Trophoblast cell (in vitro differentiated cells and primary cell): ENCODE measurements at regions not wholly inside any gene's neighbourhood (a gene's known extent, or its start where the extent isn't known, plus 50 kb on each side); places are given as distances from the start of the nearest gene placed in this dataset.

Experiments used
- DNase-seq, 2 donors: peaks; one replicate each; pipeline ENCODE4 v3.0.0-alpha.2; 2016
- H2AFZ ChIP-seq: 2 replicates; pipeline ENCODE4 v1.6.1; 2013; ENCODE audit warnings: low read length, moderate library complexity, mild to moderate bottlenecking; ENCODE audit not compliant: insufficient read depth, poor library complexity
- H2AK5ac ChIP-seq: 2 replicates; pipeline ENCODE4 v1.6.1; 2013; ENCODE audit warnings: mild to moderate bottlenecking, low read length
- H2BK120ac ChIP-seq: 2 replicates; pipeline ENCODE4 v1.6.1; 2013; ENCODE audit warnings: low read length, mild to moderate bottlenecking, moderate library complexity; ENCODE audit not compliant: insufficient read depth, poor library complexity
- H2BK12ac ChIP-seq: 2 replicates; pipeline ENCODE4 v1.6.1; 2013; ENCODE audit warnings: mild to moderate bottlenecking, low read length, moderate library complexity
- H2BK5ac ChIP-seq: 2 replicates; pipeline ENCODE4 v1.6.1; 2013; ENCODE audit warnings: low read length, low read depth, moderate library complexity, mild to moderate bottlenecking; ENCODE audit not compliant: poor library complexity
- H3K14ac ChIP-seq: 2 replicates; pipeline ENCODE4 v1.6.1; 2013; ENCODE audit warnings: mild to moderate bottlenecking, low read length
- H3K18ac ChIP-seq: 2 replicates; pipeline ENCODE4 v1.6.1; 2013; ENCODE audit warnings: mild to moderate bottlenecking, low read length
- H3K23ac ChIP-seq: 2 replicates; pipeline ENCODE4 v1.6.1; 2013; ENCODE audit warnings: low read length
- H3K27ac ChIP-seq: 2 replicates; pipeline ENCODE4 v1.5.1; 2013; ENCODE audit warnings: low read depth, mild to moderate bottlenecking, inconsistent platforms, low read length, moderate library complexity
- H3K27me3 ChIP-seq: 2 replicates; pipeline ENCODE4 v1.6.1; 2013; ENCODE audit warnings: inconsistent platforms, mild to moderate bottlenecking, low read length, moderate library complexity; ENCODE audit not compliant: insufficient read depth
- H3K36me3 ChIP-seq, 2 experiments: 1 replicate in 1 of 2; 2 replicates in 1 of 2; pipeline ENCODE4 v1.6.1; 2013; ENCODE audit warnings: low read length in 2 of 2, mild to moderate bottlenecking in 2 of 2, moderate library complexity in 1 of 2; ENCODE audit not compliant: insufficient read depth in 2 of 2, control insufficient read depth in 1 of 2
- H3K4ac ChIP-seq: 2 replicates; pipeline ENCODE4 v1.6.1; 2013; ENCODE audit warnings: low read depth, mild to moderate bottlenecking, low read length, moderate library complexity
- H3K4me1 ChIP-seq, 2 experiments: 1 replicate in 1 of 2; 2 replicates in 1 of 2; pipeline ENCODE4 v1.6.1; 2013; ENCODE audit warnings: low read length in 2 of 2, mild to moderate bottlenecking in 2 of 2, moderate library complexity in 1 of 2; ENCODE audit not compliant: insufficient read depth in 2 of 2, control insufficient read depth in 1 of 2
- H3K4me2 ChIP-seq: 2 replicates; pipeline ENCODE4 v1.6.1; 2013; ENCODE audit warnings: inconsistent platforms, mild to moderate bottlenecking, low read length, moderate library complexity
- H3K4me3 ChIP-seq: 2 replicates; pipeline ENCODE4 v1.5.1; 2013; ENCODE audit warnings: mild to moderate bottlenecking, low read depth, low read length, inconsistent platforms
- H3K79me1 ChIP-seq: one replicate; pipeline ENCODE4 v1.6.1; 2013; ENCODE audit warnings: low read length
- H3K79me2 ChIP-seq: 2 replicates; pipeline ENCODE4 v1.6.1; 2013; ENCODE audit warnings: low read length, mild to moderate bottlenecking; ENCODE audit not compliant: control insufficient read depth, insufficient read depth, poor library complexity
- H3K9ac ChIP-seq: 2 replicates; pipeline ENCODE4 v1.6.1; 2013; ENCODE audit warnings: mild to moderate bottlenecking, low read length
- H3K9me3 ChIP-seq: 2 replicates; pipeline ENCODE4 v1.6.1; 2013; ENCODE audit warnings: low read depth, mild to moderate bottlenecking, control low read depth, inconsistent platforms, low read length; ENCODE audit not compliant: insufficient read depth
- H4K12ac ChIP-seq: 2 replicates; pipeline ENCODE4 v1.6.1; 2013; ENCODE audit warnings: low read depth, mild to moderate bottlenecking, low read length, moderate library complexity
- H4K8ac ChIP-seq: 2 replicates; pipeline ENCODE4 v1.6.1; 2013; ENCODE audit warnings: low read depth, mild to moderate bottlenecking, low read length, moderate library complexity
- H4K91ac ChIP-seq: one replicate; pipeline ENCODE4 v1.6.1; 2013; ENCODE audit warnings: low read depth, mild to moderate bottlenecking, low read length, moderate library complexity
- WGBS: extraction: QIAGEN DNeasy Blood & Tissue Kit; methylation state at CpG from one replicate; pipeline ENCODE4 v1.1.7; 2013; ENCODE audit warnings: missing lambda C conversion rate; ENCODE audit not compliant: insufficient read length, insufficient coverage; ENCODE audit errors: extremely low coverage; 5-methylcytosine and 5-hydroxymethylcytosine counted together

- Histone ChIP-seq H4K8ac (no peak overlapping the region), H2AK5ac (no peak overlapping the region), H3K27ac (no peak overlapping the region), H3K36me3 (no peaks in the 10 kb centered on the region), H3K79me1 (no peaks in the 10 kb centered on the region), H2BK12ac (no peak overlapping the region), H3K9ac (no peak overlapping the region), H2AFZ (no peak overlapping the region), H3K14ac (no peak overlapping the region), H4K12ac (no peak overlapping the region), H3K4me1 (no peaks in the 10 kb centered on the region), H3K18ac (no peak overlapping the region), H4K91ac (no peak overlapping the region), H3K4ac (no peak overlapping the region), H3K79me2 (no peaks in the 10 kb centered on the region), H3K9me3 (peaks cover 1% of the 10 kb centered on the region), H2BK5ac (no peak overlapping the region), H3K27me3 (no peaks in the 10 kb centered on the region), H3K4me2 (no peak overlapping the region), H3K23ac (no peak overlapping the region), H2BK120ac (no peak overlapping the region), H3K4me3 (no peak overlapping the region)
- WGBS, result no CpG with 5 or more reads among the region's 2 CpGs
- peak; percentile 40 to 77 for DNase-seq
Observed at GRCh38 chr13:111034811-111035210, 80.3 kb upstream of the ARHGEF7 start.

GRCh38 chr13:111033172-111034130, 81.7 kb upstream of the ARHGEF7 start:
- Histone ChIP-seq H3K4me3 (no peak overlapping the region), H4K91ac (no peak overlapping the region), H3K23ac (no peak overlapping the region), H3K4ac (no peak overlapping the region), H3K18ac (no peak overlapping the region), H2AK5ac (no peak overlapping the region), H4K12ac (no peak overlapping the region), H2BK12ac (no peak overlapping the region), H3K14ac (no peak overlapping the region), H4K8ac (no peak overlapping the region), H3K9me3 (no peaks in the 10 kb centered on the region), H2BK5ac (no peak overlapping the region), H3K36me3 (no peaks in the 10 kb centered on the region), H3K27ac (no peak overlapping the region), H3K4me1 (peaks cover 0 to under 1% of the 10 kb centered on the region in 2 experiments), H3K4me2 (no peak overlapping the region), H2AFZ (no peak overlapping the region), H3K27me3 (no peaks in the 10 kb centered on the region), H3K79me2 (no peaks in the 10 kb centered on the region), H3K79me1 (no peaks in the 10 kb centered on the region), H3K9ac (no peak overlapping the region), H2BK120ac (no peak overlapping the region)
- WGBS, result no CpG with 5 or more reads among the region's 16 CpGs
- DNase-seq, result no peak

DNA sequence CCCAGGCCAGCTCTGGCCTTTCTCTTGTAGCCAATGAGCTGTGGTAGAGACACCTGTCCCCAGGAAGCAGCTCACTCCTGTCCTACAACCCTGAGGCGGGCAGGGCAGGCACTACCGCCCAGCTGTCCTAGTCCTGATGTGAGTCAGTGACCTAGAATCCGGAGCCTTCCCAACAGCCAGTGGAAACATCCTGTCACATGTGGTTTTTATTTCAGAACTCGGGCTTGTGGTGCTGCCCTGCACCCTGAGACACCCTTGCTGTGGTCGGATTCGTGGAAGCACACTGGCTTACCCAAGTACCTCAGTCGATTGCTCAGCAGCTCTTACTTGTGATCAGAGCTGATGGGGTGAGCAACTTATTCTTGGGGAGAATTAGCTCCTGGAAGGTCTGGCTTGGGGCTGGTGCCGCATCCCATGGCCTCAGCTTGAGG, 83.6 kb upstream of the ARHGEF7 start:
- peak; percentile 66 to 76 for DNase-seq
- Histone ChIP-seq H2AK5ac (no peak overlapping the region), H4K12ac (no peak overlapping the region), H3K23ac (no peak overlapping the region), H3K4me1 (peaks cover 2 to 3% of the 10 kb centered on the region in 2 experiments), H3K9ac (no peak overlapping the region), H4K91ac (no peak overlapping the region), H2BK5ac (no peak overlapping the region), H3K4me2 (no peak overlapping the region), H3K4me3 (peak overlapping the region; percentile 49), H3K79me2 (no peaks in the 10 kb centered on the region), H2AFZ (no peak overlapping the region), H3K18ac (no peak overlapping the region), H3K27ac (no peak overlapping the region), H2BK12ac (no peak overlapping the region), H2BK120ac (no peak overlapping the region), H3K4ac (no peak overlapping the region), H3K9me3 (no peaks in the 10 kb centered on the region), H3K27me3 (no peaks in the 10 kb centered on the region), H3K79me1 (no peaks in the 10 kb centered on the region), H4K8ac (no peak overlapping the region), H3K36me3 (no peaks in the 10 kb centered on the region), H3K14ac (no peak overlapping the region)
- no CpG with 5 or more reads among the region's 8 CpGs for WGBS

DNA sequence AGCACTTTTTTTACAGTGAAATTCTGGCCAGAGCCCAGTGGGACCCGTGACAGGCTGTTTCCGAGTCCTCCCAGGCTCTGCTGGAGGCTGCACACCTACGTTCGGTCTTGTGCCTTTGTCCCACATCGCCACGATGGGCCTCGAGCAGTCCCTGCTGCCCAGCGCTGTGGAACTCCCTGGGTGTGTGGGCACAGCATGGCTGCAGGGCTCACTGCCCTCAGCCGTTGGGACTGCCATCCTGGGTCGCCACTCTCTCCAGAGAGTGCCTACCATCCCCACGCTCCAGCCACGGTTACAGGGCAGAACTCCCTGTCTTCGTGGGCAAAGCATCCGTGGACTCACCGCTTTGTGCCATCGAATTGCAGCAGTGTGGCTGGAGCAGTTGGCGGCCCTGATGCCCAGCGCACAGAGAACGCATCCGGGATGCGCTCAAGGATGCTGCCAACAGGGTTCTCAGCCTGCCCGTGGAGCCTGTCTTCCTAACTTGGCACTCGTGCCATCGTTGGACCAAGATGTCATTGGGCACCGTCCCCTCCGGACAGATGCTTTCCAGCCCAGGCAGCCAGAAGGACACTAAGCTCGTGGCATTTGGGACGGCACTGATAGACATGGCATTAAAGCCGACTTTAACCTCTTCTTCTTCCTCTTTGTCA, 85.0 kb upstream of the ARHGEF7 start:
- Histone ChIP-seq H2AFZ (no peak overlapping the region), H2AK5ac (no peak overlapping the region), H3K79me2 (no peaks in the 10 kb centered on the region), H3K4ac (no peak overlapping the region), H4K12ac (no peak overlapping the region), H3K36me3 (no peaks in the 10 kb centered on the region), H3K23ac (no peak overlapping the region), H3K4me2 (no peak overlapping the region), H4K91ac (no peak overlapping the region), H2BK120ac (no peak overlapping the region), H4K8ac (no peak overlapping the region), H3K27me3 (no peaks in the 10 kb centered on the region), H3K9me3 (no peaks in the 10 kb centered on the region), H3K4me1 (peaks cover 2 to 3% of the 10 kb centered on the region in 2 experiments), H3K9ac (no peak overlapping the region), H3K18ac (no peak overlapping the region), H3K27ac (no peak overlapping the region), H2BK12ac (no peak overlapping the region), H3K14ac (no peak overlapping the region), H3K4me3 (no peak overlapping the region), H2BK5ac (no peak overlapping the region), H3K79me1 (no peaks in the 10 kb centered on the region)
- no CpG with 5 or more reads among the region's 29 CpGs for WGBS
- DNase-seq, result no peak
